GM21390 (cell line): ENCODE measurements at regions not wholly inside any gene's neighbourhood (a gene's known extent, or its start where the extent isn't known, plus 50 kb on each side); places are given as distances from the start of the nearest gene placed in this dataset.
"Not testable (repeated sequence)": the region's sequence is repeated elsewhere in the genome, so short reads cannot be mapped to it uniquely, and the experiment has no call there.

Experiments used
- ATAC-seq: cut with Tn5 transposase; IDR thresholded peaks from one replicate; pipeline ENCODE4 v1.9.1; 2021; ENCODE audit not compliant: unreplicated experiment

- no peak for ATAC-seq
Observed at GRCh38 chr3:80994767-80995166, 766.7 kb downstream of the GBE1 start.

- ATAC-seq = no peak
Observed at GRCh38 chr3:80994085-80994665, 767.3 kb downstream of the GBE1 start.

- no peak for ATAC-seq
Observed at GRCh38 chr3:80993241-80993945, 768.1 kb downstream of the GBE1 start.

- ATAC-seq = no peak
Observed at GRCh38 chr3:80983753-80984152, 777.7 kb downstream of the GBE1 start.

- ATAC-seq = no peak
Observed at GRCh38 chr3:80978216-80978969, 783.1 kb downstream of the GBE1 start.

GRCh38 chr3:80970292-80970691 lies 791.2 kb downstream of the GBE1 start:
- ATAC-seq = no peak

- no peak for ATAC-seq
Observed at GRCh38 chr3:80929576-80929975, 831.9 kb downstream of the GBE1 start.

- no peak for ATAC-seq
Observed at GRCh38 chr3:80914854-80915253, 846.6 kb downstream of the GBE1 start.

GRCh38 chr3:80898211-80898610 lies 863.2 kb downstream of the GBE1 start:
- no peak for ATAC-seq

GRCh38 chr3:80897005-80897404 lies 864.4 kb downstream of the GBE1 start:
- not testable (repeated sequence) for ATAC-seq

- ATAC-seq = no peak
Observed at GRCh38 chr3:80890571-80890970, 870.9 kb downstream of the GBE1 start.

GRCh38 chr3:80889535-80889934 lies 871.9 kb downstream of the GBE1 start:
- ATAC-seq = no peak

GRCh38 chr3:80870476-80871041 lies 890.9 kb downstream of the GBE1 start:
- ATAC-seq = no peak

GRCh38 chr3:80855482-80855881 lies 906.0 kb downstream of the GBE1 start:
- ATAC-seq = no peak

GRCh38 chr3:80836395-80836794 lies 925.0 kb downstream of the GBE1 start:
- no peak for ATAC-seq

- no peak for ATAC-seq
Observed at GRCh38 chr3:80807577-80807976, 953.9 kb downstream of the GBE1 start.

- no peak for ATAC-seq
Observed at GRCh38 chr3:80806673-80807072, 954.8 kb downstream of the GBE1 start.

- no peak for ATAC-seq
Observed at GRCh38 chr3:80788914-80789313, 972.5 kb downstream of the GBE1 start.

- no peak for ATAC-seq
Observed at GRCh38 chr3:80785875-80786274, 975.6 kb downstream of the GBE1 start.

GRCh38 chr3:80785475-80785874 lies 976.0 kb downstream of the GBE1 start:
- ATAC-seq = no peak

- ATAC-seq = no peak
Observed at GRCh38 chr3:80771085-80771484, 990.4 kb downstream of the GBE1 start.
